GM04504 (cell line): ENCODE measurements at regions not wholly inside any gene's neighbourhood (a gene's known extent, or its start where the extent isn't known, plus 50 kb on each side); places are given as distances from the start of the nearest gene placed in this dataset.

Source experiments
- DNase-seq: peaks from one replicate; pipeline ENCODE4 v3.0.0-alpha.2; 2012; ENCODE audit warnings: low read depth

DNA sequence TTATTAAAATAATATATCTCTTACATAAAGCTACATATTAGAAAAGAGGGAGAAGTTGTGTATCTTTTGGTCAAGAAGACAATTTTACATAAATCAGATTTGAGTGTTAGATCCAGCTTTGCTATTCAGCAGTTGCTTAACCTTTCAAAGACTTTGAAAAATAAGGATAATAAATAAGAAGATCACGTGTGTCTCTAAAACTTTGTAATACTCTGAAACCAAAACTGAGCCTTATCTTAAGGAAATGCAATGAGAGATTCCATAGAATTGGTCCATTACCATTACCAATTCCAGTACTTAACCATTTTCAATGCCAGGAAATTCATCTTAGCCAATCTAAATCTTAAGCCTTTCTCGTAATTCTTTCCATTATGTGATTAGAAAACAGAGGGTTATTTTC, 89.2 kb upstream of the COL5A2 start:
- no peak for DNase-seq

DNA sequence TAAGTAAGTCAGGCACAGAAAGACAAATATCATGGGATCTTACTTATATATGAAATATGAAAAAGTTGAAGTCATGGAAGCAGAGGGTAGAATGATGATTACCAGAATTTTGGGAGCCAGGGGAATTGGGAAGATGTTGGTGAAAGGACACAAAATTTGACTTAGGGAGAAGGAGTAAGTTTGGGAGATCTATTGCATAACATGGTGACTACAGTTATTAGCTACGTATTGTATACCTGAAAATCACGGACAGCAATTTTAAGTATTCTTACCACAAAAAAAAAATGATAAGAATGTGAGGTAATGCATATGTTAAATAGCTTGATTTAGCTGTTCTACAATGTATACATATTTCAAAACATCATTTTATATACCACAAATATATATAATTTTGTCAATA, 94.2 kb upstream of the COL5A2 start:
- no peak for DNase-seq

GRCh38 chr2:189274361-189274760, 94.8 kb upstream of the COL5A2 start:
- no peak for DNase-seq

DNA sequence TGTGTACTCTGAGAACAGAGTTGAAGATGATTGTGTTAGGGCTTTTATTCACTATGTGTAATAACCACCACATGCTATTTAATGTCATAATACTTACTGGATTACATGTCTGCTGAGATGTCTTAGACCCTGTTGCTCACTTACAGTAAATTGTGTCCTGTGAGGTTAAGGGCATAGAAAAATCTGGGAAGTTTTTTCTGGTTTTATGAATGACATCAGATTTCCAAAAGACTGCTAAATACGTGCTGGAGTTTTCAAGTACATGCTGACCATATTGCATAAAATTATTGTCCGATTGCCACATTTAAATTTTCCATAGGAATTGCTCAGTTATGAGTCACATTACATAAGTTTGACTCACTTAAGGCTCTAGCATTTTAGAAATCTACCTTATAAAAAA, 96.7 kb upstream of the COL5A2 start:
- DNase-seq = peak; percentile 64

DNA sequence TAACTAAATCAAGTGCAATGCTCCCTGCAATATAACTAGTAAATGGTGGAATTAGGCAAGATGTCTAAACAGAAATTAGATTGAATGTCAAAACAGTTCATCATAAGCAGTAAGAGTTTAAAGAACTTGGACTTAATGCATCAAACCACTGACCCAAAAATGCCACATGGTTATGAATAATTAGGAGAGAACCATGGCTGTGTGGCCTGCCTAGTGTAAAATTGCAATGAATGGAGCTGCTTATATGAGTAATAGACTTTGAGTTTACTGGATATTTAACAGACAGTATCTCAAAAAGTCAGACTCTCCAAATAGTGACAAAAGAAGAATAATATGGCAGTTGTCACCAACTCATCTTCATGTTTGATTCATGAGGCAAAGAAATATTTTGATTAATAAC, 101.6 kb upstream of the COL5A2 start:
- no peak for DNase-seq

DNA sequence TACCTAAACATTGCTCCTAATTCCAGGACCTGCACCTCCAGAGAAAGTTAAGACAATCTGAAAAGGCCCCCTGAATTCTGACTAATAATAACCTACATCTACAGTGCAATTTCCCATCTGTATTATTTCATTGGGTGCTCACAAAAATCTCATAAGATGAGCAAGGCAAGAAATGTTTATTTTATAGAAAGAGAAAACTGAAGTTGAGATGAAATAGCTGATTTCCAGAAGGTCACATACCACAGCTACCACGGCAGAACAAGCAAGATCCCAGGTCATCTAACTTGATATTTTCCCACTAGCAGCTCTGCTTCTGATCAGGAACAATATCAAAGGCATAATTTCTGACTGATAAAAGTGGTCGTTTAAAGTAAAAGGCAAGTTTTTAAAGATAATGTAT, 105.8 kb upstream of the COL5A2 start:
- no peak for DNase-seq

- peak; percentile 73 for DNase-seq
Measured at GRCh38 chr2:189285962-189286645, 106.5 kb upstream of the COL5A2 start.

DNA sequence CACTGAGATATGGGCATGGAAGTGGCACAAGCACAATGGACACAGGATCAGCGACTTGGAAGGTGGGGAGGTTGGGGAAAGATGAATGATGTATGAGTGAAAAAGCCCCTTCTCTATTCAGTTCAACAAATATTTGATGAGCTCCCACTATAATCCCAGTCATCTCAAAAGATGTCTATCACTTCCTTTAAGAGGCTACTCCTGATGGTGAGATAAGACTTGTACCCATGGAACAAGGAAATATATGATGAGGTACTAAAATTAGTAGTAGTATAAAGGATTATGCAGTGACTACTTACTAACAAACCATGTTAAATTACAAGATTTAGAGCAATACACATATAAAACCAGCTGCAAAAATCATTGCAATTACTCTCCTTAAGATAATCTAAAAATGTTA, 107.8 kb upstream of the COL5A2 start:
- no peak for DNase-seq

GRCh38 chr2:189287982-189288521, 108.5 kb upstream of the COL5A2 start:
- peak; percentile 62 for DNase-seq

DNA sequence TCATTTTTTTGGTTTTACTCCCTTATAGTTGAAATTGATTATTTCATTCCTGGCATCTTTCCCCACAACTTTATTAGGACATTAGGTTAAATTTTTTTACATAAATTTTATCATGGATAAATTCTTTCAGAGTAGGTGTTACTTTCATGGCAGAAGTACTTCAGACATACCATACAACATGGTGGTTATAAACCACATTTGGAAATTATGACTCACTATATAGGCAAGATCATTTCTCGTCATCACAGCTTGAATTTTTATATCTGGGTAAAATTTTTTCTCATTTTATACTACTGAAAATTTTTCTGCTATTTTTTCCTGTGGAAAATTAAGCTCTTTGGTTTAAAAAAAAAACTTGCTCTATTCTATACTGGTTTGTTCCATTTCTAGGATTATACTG, 111.9 kb upstream of the COL5A2 start:
- DNase-seq = no peak

GRCh38 chr2:189293164-189293563, 113.6 kb upstream of the COL5A2 start:
- no peak for DNase-seq

DNA sequence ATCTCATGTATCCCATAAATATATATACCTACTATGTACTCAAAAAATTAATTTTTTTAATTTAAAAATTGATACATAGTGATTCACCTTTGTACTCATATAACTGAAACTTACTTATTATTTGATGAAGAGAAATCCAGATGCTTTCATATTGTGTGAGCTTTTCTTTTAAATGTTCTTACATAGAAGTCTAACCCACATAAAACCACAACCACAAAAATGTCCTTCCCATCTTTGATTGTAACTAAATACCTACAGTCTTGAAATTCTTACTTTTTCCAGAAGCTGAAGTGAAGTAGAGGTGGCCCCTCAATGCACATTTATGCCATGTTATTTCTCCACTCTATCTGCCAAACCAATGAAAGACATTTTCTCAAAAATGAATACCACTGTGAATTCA, 117.9 kb upstream of the COL5A2 start:
- DNase-seq = no peak

GRCh38 chr2:189298038-189298437, 118.5 kb upstream of the COL5A2 start:
- DNase-seq = no peak

- no peak for DNase-seq
Measured at GRCh38 chr2:189298481-189298880, 118.9 kb upstream of the COL5A2 start.

- DNase-seq = no peak
Measured at GRCh38 chr2:189299974-189300373, 120.4 kb upstream of the COL5A2 start.

- DNase-seq = no peak
Measured at GRCh38 chr2:189300916-189301315, 121.4 kb upstream of the COL5A2 start.

- no peak for DNase-seq
Measured at GRCh38 chr2:189302274-189302948, 122.8 kb upstream of the COL5A2 start.

GRCh38 chr2:189304360-189304759, 124.8 kb upstream of the COL5A2 start:
- no peak for DNase-seq

GRCh38 chr2:189305291-189305943, 125.9 kb upstream of the COL5A2 start:
- DNase-seq = no peak

GRCh38 chr2:189306525-189306924, 127.0 kb upstream of the COL5A2 start:
- no peak for DNase-seq

DNA sequence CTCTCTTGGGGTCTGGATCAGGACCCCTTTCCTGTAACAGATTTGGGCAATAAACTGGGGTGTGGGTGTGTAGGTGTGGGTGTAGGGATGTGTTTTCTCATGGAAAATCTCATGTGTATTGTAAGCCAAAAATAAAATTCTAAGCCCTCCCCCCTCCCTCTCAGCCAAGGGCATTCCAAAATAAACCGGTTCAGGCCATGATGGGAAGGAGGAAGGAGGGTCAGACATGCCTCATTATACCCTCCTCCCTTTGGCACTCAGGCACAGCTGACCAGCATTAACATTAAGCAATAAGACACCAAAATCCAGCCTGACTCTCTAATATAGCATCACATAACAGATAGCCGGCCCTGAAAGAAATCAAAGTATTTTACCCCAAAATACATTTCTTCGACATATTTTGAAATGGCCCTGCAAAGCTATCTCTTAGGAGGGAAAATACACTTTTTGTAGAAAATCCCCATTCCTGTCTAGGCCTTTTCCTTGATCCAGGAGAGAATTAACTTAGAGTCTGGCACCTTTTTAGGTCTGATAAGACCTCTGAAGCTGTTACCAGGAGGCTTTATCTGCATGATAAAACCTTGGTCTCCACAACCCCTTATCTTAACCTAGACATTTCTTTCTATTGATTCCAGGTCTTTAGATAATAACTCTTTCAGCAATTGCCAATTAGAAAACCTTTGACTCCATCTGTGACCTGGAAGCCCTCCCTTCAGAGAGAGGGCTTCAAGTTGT, 128.7 kb upstream of the COL5A2 start:
- no peak for DNase-seq

GRCh38 chr2:189309331-189309730, 129.8 kb upstream of the COL5A2 start:
- DNase-seq = no peak

- DNase-seq = no peak
Measured at GRCh38 chr2:189312211-189312610, 129.1 kb upstream of the WDR75 start.
